ENCODE measurements at regions not wholly inside any gene's neighbourhood (a gene's known extent, or its start where the extent isn't known, plus 50 kb on each side); places are given as distances from the start of the nearest gene placed in this dataset.

GRCh38 chr1:188220051-188220450 lies 1391.3 kb downstream of the PLA2G4A start:
- H3F3A ChIP-seq (ENCODE audit: insufficient read depth, low read length): no peaks in the 10 kb centered on the region
- no peaks in the 10 kb centered on the region for H3K27me3 ChIP-seq (ENCODE audit: insufficient read depth, low read length)
- TF ChIP-seq EZH2 (IDR thresholded peaks at IDR 0.05; ENCODE audit: borderline replicate concordance, low read length) (no peak), CTCF (IDR thresholded peaks at IDR 0.05; ENCODE audit: low read length) (no peak)
- H3K4me1 ChIP-seq (ENCODE audit: insufficient read depth, low read length, severe bottlenecking): no peaks in the 10 kb centered on the region
- no peak overlapping the region for H3K4me3 ChIP-seq (ENCODE audit: low read depth, low read length, poor library complexity, severe bottlenecking)
- no peak overlapping the region for H2AFZ ChIP-seq (ENCODE audit: low read length)
- H3K4me2 ChIP-seq (ENCODE audit: low read length): no peak overlapping the region
- no peaks in the 10 kb centered on the region for H3K79me2 ChIP-seq (ENCODE audit: insufficient read depth, low read length)
- no peaks in the 10 kb centered on the region for H3K36me3 ChIP-seq (ENCODE audit: insufficient read depth, low read length)
- no peak overlapping the region for H3K27ac ChIP-seq (ENCODE audit: low read depth, low read length, poor library complexity, severe bottlenecking)
- H3K9me3 ChIP-seq (ENCODE audit: low read length): no peaks in the 10 kb centered on the region
- no peak overlapping the region for H3K9ac ChIP-seq (ENCODE audit: low read length)
- H4K20me1 ChIP-seq (ENCODE audit: insufficient read depth, low read length): no peaks in the 10 kb centered on the region
- no peaks in the 10 kb centered on the region for H3K9me2 ChIP-seq (ENCODE audit: low read depth, low read length)

GRCh38 chr1:188224263-188224662 lies 1395.5 kb downstream of the PLA2G4A start:
- Histone ChIP-seq H3K79me2 (ENCODE audit: insufficient read depth, low read length) (no peaks in the 10 kb centered on the region), H4K20me1 (ENCODE audit: insufficient read depth, low read length) (no peaks in the 10 kb centered on the region), H3F3A (ENCODE audit: insufficient read depth, low read length) (no peaks in the 10 kb centered on the region), H3K27me3 (ENCODE audit: insufficient read depth, low read length) (no peaks in the 10 kb centered on the region), H3K4me1 (ENCODE audit: insufficient read depth, low read length, severe bottlenecking) (no peaks in the 10 kb centered on the region), H3K4me3 (ENCODE audit: low read depth, low read length, poor library complexity, severe bottlenecking) (no peak overlapping the region), H2AFZ (ENCODE audit: low read length) (no peak overlapping the region), H3K4me2 (ENCODE audit: low read length) (no peak overlapping the region), H3K36me3 (ENCODE audit: insufficient read depth, low read length) (no peaks in the 10 kb centered on the region), H3K9me3 (ENCODE audit: low read length) (no peaks in the 10 kb centered on the region), H3K27ac (ENCODE audit: low read depth, low read length, poor library complexity, severe bottlenecking) (no peak overlapping the region), H3K9me2 (ENCODE audit: low read depth, low read length) (no peaks in the 10 kb centered on the region), H3K9ac (ENCODE audit: low read length) (no peak overlapping the region)
- no peak for TF ChIP-seq CTCF (IDR thresholded peaks at IDR 0.05; ENCODE audit: low read length)
- no peak for TF ChIP-seq EZH2 (IDR thresholded peaks at IDR 0.05; ENCODE audit: borderline replicate concordance, low read length)

GRCh38 chr1:188225975-188226374 lies 1397.2 kb downstream of the PLA2G4A start:
- Histone ChIP-seq H3K36me3 (ENCODE audit: insufficient read depth, low read length) (no peaks in the 10 kb centered on the region), H3K4me3 (ENCODE audit: low read depth, low read length, poor library complexity, severe bottlenecking) (no peak overlapping the region), H3F3A (ENCODE audit: insufficient read depth, low read length) (no peaks in the 10 kb centered on the region), H3K9me3 (ENCODE audit: low read length) (no peaks in the 10 kb centered on the region), H3K4me2 (ENCODE audit: low read length) (no peak overlapping the region), H3K9ac (ENCODE audit: low read length) (no peak overlapping the region), H3K27me3 (ENCODE audit: insufficient read depth, low read length) (no peaks in the 10 kb centered on the region), H3K9me2 (ENCODE audit: low read depth, low read length) (no peaks in the 10 kb centered on the region), H4K20me1 (ENCODE audit: insufficient read depth, low read length) (no peaks in the 10 kb centered on the region), H3K4me1 (ENCODE audit: insufficient read depth, low read length, severe bottlenecking) (no peaks in the 10 kb centered on the region), H3K79me2 (ENCODE audit: insufficient read depth, low read length) (no peaks in the 10 kb centered on the region), H3K27ac (ENCODE audit: low read depth, low read length, poor library complexity, severe bottlenecking) (no peak overlapping the region), H2AFZ (ENCODE audit: low read length) (no peak overlapping the region)
- TF ChIP-seq EZH2 (IDR thresholded peaks at IDR 0.05; ENCODE audit: borderline replicate concordance, low read length): no peak
- no peak for TF ChIP-seq CTCF (IDR thresholded peaks at IDR 0.05; ENCODE audit: low read length)
